ENCODE measurements at regions not wholly inside any gene's neighbourhood (a gene's known extent, or its start where the extent isn't known, plus 50 kb on each side); places are given as distances from the start of the nearest gene placed in this dataset.
"Not testable (repeated sequence)": the region's sequence is repeated elsewhere in the genome, so short reads cannot be mapped to it uniquely, and the experiment has no call there.

- no peak for DNase-seq
Measured at GRCh38 chr2:48045613-48046012, 139.3 kb upstream of the FBXO11 start.

DNA sequence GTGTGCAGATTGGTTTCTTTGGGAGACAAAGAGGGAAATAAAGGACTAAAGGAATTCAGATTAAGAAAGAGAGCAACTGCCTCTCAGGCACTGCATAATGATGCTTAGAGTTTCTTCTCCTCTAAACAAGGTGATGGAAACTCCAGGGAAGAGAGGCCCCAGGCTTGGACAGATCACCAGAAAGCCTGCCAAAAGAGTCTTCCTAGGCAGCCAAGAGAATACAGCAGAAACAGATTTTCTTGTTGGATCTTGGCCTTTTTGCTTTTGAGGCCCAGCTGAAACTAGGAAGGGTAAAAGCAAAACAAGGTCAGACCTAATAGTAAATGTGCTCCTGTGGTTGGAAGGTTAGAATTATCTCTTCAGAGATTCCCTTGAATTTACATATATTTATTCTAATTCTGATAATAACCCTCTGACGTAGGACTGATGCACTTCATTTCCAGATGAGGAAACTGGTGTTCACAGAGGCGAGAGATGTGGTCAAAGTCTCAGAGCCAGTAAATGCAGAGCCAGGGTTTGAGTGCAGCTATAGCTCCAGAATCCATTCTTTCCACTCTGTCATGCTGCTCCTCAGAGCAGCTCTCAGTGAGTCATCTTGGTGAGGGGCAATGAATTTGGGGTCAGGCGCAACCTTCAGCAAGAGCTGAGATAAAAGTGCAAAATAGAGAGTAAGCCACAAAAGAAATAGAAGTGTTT is 142.3 kb upstream of the FBXO11 start:
- no peak for DNase-seq

DNA sequence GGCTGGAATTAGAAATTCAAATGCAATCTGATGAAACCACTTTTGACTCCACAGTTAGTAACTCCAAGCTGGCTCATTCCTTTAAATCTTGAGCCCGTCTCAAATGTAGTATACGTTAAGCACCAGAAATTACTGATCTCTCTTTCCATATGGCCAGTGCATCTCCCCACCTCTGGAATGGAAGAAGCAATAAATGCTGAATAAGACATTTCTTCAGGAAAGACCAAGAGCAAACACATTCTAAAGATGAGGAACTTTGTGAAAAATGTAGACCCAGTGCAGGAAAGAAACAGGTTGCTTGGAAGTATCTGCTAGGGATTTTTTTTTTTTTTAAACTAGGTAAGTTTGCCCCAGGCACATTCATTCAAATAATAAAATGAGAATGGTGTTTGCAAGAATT is 143.1 kb upstream of the FBXO11 start:
- no peak for DNase-seq

DNA sequence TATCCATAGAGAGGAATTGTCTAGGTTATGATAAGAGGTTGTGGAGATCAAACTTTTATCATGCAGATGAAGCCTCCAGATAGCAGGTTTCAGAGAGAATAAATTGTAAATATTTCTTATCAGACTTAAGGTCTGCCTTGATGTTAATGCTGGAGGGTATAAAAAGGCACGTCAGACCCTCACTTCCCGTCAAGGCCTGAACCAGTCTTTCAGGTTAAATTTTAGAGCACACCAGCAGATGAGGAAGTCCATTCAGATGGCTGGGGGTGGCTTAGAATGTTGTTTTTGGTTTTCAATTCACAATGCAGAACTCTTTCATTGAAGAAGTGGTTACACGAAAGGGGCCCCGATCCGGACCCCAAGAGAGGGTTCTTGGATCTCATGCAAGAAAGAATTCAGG is 144.4 kb upstream of the FBXO11 start:
- DNase-seq: no peak

DNA sequence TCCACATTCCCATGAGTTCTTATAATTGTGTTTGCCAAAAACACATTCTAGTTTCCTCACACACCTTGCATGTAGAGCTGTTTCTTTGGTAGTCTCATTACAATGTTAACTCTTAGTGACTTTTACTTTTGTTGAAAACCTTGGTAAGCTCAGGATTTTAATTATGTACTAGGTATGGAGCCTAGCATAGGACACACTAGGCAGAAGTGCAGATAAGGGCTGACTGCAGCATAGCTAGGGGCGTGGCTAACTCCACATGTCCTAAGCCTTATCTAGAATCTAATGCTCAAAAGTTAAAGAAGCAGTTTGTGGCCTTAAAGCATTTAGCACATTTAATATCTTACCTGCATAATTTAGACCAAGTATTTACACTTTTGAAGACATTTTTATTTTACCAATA is 153.7 kb upstream of the FBXO11 start:
- no peak for DNase-seq

DNA sequence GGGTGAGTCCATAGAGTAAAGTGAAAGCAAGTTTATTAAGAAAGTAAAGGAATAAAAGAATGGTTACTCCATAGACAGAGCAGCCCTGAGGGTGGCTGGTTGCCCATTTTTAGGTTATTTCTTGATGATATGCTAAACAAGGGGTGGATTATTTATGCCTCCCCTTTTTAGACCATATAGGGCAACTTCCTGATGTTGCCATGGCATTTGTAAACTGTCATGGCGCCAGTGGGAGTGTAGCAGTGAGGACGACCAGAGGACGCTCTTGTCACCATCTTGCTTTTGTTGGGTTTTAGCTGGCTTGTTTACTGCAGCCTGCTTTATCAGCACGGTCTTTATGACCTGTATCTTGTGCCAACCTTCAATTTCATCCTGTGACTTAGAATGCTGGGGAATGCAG is 155.4 kb upstream of the FBXO11 start:
- DNase-seq: not testable (repeated sequence)

DNA sequence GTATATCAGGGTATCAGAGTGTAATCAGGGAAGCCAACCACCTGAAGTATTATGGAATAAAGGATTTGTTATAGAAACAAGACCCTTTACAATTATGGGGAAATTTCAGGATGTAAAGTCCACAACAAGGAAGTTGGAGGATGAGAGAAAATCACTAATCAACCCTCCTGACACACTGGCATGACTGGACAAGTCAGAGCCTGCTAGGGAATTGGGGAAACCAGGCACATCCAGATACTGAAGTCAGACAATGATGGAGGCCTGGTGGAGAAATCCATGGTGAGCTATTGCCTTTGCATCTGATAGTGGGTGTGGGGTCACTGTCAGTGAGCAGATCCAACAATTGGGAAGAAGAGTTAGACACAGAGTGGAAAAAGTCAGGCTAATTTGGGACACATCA is 158.8 kb upstream of the FBXO11 start:
- no peak for DNase-seq

DNA sequence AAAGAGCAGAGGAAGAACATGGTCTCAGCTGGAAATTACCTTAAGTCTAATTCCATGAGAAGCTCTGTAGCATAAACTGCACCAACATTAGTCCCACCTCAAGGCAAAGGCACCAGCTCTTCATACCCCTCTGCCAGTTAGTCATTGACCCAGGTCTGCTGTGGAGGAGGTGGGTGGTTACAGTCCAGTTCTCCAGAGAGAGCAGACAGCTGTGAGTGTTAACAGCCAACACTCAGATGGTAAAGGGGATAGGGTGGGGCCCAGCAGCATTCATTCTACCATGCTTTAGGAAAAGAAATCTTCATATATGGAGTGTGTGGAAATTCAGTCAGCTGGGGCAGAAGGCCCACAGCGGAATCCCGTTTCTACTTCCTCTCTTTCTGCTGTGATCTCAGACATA is 159.7 kb upstream of the FBXO11 start:
- no peak for DNase-seq

DNA sequence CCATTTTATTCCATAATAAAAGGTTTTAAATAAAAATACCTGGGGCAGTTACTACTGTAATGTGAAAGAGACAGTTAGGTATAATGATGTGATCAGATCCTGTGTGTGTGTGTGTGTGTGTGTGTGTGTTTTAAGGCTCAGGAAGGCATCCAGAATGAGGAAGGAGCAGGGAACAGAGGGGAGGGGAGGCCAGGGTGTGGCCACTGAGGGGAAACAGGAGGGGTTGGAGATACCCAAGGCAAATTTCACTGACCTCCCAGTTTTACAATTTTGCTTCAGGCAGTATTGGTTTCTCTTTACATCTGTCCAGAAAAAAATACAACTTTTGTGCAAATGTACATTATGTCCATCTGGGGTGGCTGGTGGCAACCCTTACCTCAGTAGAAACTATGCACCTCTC is 163.5 kb upstream of the FBXO11 start:
- DNase-seq: no peak

DNA sequence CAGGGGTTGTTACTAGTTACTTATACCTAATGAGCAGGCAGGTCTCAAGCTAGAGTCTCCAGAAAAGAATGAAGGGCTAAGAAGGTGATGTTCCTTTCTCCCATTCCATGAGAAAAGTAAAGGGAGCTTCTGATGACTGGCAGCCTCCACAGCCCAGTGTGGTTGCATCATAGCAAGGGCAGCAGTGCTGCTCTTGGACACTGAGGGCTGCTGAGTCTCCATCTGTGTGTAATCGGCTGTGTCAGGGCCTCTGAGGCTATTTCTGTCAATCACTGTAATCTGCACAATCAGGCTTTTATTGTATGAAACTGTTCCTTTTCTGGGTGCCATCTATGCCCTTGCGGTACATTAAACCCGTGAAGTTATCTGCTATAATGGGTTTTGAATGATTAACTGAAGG is 164.1 kb upstream of the FBXO11 start:
- DNase-seq: no peak

GRCh38 chr2:48072583-48072982 is 166.3 kb upstream of the FBXO11 start:
- no peak for DNase-seq

- no peak for DNase-seq
Measured at GRCh38 chr2:48075631-48076030, 169.3 kb upstream of the FBXO11 start.

DNA sequence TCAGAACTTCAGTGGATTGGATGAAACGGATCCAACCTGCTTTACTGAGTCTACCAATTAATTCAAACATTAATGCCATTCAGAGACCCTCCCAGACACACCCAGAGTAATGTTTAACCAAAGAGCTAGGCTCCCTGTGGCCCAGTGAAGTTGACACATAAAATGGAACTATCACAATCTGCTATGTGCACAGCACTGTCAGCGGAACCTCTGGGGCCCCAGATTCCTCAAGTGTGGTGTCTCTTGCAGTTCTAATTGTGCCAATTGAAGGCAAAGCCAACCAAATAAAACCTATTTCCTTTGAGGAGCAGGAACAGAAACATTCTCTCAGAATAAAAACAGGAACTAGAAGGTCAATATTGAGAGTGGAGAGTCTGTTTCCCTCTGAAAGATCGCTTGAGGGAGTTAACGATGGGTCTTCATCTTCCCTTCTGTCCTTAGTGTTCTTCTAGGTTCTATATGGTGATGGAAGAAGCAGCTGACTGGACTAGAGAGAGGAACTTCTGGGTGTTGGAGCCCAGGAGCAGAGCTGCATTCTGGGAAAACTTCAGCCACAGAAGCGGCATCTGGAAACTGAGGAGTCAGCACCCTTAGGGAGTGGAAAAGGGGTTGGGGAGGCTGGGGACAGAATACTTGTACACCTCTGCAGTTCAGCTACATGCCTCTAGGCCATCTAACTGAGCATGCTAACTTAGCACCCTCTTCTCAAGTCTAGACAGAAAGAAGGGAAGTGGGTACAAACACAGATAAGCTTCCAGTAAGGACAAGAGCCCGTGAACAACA is 174.4 kb upstream of the FBXO11 start:
- no peak for DNase-seq

GRCh38 chr2:48081317-48081628 is 175.0 kb upstream of the FBXO11 start:
- no peak for DNase-seq

GRCh38 chr2:48085888-48086287 is 179.6 kb upstream of the FBXO11 start:
- DNase-seq: no peak

DNA sequence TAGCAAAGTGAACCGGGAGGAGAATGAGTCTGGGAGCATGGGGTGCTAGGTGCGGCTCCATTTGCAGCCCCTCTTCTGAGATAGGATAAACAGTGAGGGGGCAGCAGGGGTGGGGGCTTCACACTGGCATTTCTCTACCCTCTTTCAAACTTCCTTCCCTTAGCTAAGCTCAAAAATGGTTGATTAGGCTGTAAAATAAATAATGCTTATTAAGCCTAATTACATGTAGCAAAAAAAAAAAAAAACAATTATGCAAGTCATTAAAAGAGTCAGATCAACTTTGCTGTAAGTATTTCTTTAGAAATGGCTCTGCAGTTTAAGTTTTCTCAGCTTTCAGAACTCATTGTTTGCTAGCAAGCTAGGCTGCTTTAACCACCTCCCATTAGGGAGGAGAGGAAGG is 182.7 kb upstream of the FBXO11 start:
- DNase-seq: no peak

DNA sequence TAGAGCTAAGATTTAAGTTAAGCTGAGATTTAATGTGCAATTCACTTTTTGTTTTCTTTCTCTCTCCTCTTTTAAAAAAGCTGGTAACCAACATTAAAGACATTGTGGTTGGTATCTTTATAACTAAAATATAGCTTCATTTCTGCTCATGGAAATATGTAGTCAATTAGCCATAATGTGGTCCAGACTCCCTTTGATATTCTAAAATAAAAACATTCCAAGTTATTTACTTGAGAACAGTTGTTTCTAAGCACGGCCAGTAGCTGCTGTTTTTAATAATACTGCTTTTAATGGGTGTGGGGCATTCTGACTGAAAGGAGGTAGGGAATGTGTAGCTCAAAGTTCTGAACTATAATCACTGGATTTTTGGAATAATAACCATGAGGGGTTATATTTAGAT is 183.3 kb upstream of the FBXO11 start:
- no peak for DNase-seq

GRCh38 chr2:48092846-48093803 is 186.8 kb upstream of the FBXO11 start:
- no peak for DNase-seq

DNA sequence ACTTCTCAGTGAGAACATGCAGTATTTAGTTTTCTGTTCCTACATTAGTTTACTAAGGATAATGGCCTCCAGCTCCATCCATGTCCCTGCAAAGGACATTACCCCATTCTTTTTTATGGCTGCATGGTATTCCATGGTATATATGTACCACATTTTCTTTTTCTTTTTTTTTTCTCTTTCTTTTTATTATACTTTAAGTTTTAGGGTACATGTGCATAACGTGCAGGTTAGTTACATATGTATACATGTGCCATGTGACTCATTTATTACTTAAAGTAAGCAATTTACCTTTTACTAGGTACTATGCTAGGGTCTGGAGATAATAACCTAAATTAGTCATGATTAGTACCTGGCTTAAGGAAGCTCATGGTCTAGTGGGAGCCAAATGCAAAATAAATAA is 190.5 kb upstream of the FBXO11 start:
- not testable (repeated sequence) for DNase-seq

DNA sequence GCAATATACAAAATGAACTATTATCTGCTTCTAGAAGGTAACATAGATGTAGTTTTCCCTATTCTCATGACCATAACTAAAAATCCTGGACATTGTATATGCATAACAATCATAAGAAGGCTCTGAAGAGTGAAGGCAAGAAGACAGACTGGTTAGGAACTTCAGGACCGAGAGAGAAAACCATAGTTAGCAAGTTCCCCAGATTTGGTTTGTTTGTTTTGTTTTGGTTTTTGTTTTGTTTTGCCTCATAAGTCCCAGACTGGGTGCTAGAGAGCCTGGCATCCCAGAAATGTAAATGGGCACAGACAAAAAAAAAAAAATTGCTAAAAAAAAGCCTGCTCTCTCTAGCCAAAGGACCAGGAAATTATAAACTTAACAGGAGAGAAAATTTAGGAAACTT is 192.2 kb upstream of the FBXO11 start:
- no peak for DNase-seq

- no peak for DNase-seq
Measured at GRCh38 chr2:48104418-48104817, 198.1 kb upstream of the FBXO11 start.

- no peak for DNase-seq
Measured at GRCh38 chr2:48105848-48106247, 199.6 kb upstream of the FBXO11 start.

- DNase-seq: no peak
Measured at GRCh38 chr2:48107326-48107925, 201.1 kb upstream of the FBXO11 start.
